ENCODE measurements at regions not wholly inside any gene's neighbourhood (a gene's known extent, or its start where the extent isn't known, plus 50 kb on each side); places are given as distances from the start of the nearest gene placed in this dataset.
A peak's percentile ranks its signal among the peaks of the same experiment; 100 is the strongest.

GRCh38 chr2:217178341-217178740, 318.5 kb upstream of the TNP1 start:
- FAIRE-seq: no peak
- DNase-seq (ENCODE audit: low spot score): no peak

DNA sequence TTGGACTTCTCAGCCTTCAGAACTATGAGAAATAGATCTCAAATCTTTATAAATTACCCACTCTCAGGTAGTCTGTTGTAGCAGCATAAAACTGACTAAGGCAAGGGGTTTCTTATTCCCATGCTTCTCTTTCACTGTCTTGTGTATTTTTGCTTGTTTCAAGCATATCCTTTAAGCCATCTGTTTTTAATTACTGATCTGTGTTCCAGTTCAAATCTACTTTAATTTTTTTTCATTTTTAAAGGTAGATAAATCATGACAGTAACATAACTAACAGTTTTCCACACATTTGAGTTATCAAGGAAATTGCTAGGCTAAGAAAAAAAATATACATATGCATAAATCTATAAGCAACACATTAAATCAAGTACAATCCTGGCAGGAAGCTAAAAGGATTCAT, 317.9 kb upstream of the TNP1 start:
- no peak for DNase-seq (ENCODE audit: low spot score)
- no peak for FAIRE-seq

DNA sequence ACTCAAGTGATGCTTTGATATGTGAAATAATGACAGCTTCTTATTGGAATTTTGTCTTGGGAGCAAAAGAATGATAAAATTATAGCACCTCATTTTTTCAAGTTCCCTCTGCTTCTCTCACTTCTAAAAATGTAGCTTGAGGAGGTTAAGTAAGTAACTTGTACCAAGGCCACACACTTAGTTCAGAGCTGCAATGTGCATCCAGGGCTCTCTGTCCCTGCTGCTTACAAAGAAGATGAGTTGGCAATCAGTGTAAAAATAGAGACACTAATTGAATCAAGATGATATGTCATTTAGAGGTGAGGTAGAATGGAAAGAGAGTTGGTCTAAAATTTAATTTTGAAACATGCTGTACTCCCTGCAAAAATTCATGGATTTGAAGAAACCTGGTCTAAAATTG, 312.0 kb upstream of the TNP1 start:
- FAIRE-seq (no peak), DNase-seq (ENCODE audit: low spot score) (no peak)

DNA sequence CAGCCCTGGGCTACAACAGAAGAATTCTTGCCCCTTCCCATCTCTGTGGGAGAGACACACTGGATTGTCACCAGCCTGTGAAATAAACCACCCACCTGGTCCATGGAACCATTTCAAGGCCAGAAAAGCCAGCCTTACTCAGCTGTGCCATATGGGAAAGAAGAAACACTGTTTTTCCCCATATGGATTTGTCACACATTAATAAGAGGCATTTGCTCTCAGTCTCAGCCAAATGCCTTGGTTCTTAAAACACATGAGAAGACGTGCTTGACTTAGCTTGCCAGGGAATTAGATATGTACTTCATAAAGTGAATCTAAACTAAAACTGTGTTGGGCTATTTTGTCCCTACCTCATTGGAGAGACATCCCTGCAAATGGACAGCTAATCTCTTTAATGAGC, 308.6 kb upstream of the TNP1 start:
- no peak for FAIRE-seq

GRCh38 chr2:217167531-217167930, 307.7 kb upstream of the TNP1 start:
- no peak for FAIRE-seq

More for the DNA sequence above, 308.6 kb upstream of the TNP1 start:
- no peak for DNase-seq (ENCODE audit: low spot score)

GRCh38 chr2:217166241-217166850, 306.5 kb upstream of the TNP1 start:
- FAIRE-seq: no peak
- DNase-seq (ENCODE audit: low spot score): peak; percentile 29

More at GRCh38 chr2:217167531-217167930, 307.7 kb upstream of the TNP1 start:
- no peak for DNase-seq (ENCODE audit: low spot score)

- FAIRE-seq (no peak), DNase-seq (ENCODE audit: low spot score) (no peak)
Observed at GRCh38 chr2:217165547-217165946, 305.7 kb upstream of the TNP1 start.

DNA sequence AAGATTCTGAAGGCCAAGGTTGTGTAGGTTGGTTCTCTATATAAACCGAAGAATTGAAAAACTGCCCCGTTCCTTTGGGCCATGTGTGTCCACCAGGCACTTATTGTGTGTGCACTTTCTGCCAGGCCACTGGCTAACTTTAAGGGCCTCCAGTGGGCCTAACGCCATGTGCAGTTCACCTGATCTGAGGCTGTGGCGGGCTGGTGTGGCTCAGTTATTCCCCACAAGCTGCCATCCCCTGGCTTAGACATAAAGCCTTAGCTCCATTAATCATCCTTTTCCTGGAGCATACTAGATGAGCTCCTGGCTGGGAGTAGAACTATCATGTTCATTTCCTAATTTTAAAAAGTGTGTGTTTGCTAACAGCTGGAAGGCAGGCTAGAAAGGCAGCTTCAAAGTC, 304.1 kb upstream of the TNP1 start:
- no peak for DNase-seq (ENCODE audit: low spot score)
- FAIRE-seq: no peak

DNA sequence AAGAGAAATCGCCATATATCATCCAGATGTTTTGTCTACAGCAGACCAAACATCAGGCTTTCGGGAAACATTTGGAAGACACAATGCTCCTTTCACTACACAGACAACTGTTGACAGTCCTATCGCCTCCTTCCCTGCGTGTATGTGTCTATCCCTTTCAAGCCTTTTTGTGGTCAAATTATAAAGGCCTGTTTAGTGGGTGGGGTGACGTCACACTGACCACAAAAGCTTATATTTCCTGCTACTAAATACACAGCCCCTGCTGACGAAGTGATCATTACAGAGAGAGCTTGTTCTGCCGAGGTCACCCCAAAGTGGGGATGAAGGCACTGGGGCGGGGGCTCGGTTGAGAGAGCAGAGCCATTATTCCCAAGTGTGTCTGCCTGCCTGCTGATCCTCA, 302.7 kb upstream of the TNP1 start:
- FAIRE-seq (peak; percentile 70), DNase-seq (ENCODE audit: low spot score) (peak; percentile 69)

GRCh38 chr2:217160978-217161973, 301.4 kb upstream of the TNP1 start:
- FAIRE-seq: no peak
- DNase-seq (ENCODE audit: low spot score): peak; percentile 39

DNA sequence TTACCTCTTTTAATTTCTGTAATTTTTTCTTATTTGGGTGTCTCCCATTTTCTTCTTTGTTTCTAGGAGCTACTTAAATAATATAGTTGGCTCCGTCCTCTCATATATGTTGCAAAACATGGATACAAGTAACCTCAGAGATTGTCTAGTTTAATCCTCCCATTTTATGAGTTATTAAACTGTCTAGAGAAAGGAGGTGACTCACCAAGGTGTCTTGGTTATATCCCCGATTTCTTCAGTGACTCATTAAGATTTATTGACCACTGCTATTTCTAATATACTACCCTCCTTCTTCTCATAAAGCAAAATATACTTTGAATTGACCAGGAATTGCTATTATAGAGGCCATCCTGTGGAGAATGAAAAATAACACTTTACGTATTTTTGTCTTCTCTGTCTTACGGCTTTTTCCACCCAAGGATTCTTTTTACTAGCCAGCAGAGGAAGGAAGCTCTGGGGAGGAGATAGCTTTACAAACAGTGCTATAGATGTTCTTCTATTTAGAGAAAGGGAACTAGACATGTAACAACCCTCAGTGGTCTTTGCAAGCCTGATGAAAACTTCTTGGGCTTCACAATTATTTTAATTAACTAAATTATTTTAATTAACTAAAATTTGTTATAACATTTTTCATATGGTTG, 300.4 kb upstream of the TNP1 start:
- peak; percentile 45 for DNase-seq (ENCODE audit: low spot score)
- FAIRE-seq: no peak

GRCh38 chr2:217158928-217159327, 299.1 kb upstream of the TNP1 start:
- FAIRE-seq (no peak), DNase-seq (ENCODE audit: low spot score) (no peak)

DNA sequence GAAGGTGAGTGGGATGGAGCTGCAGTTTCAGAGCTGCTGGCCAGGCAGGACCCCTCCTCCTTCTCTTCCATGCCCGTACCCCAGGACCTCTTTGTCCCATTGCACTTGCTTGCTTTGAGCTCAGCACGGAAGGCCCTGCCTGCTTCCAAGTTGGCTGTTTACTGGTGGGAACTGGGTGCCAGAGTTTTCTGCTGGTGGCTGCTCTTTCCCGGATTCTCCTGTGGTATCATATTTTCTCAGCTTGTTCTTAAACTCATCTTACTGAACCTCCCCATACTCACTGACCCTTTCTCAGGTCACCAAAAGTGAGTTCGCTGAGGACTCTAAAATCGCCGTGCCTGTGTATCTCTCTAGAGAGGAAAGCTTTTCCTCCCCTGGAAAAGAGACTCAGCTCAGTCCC, 297.7 kb upstream of the TNP1 start:
- FAIRE-seq (no peak), DNase-seq (ENCODE audit: low spot score) (no peak)

GRCh38 chr2:217156801-217157200, 296.9 kb upstream of the TNP1 start:
- DNase-seq (ENCODE audit: low spot score): no peak
- FAIRE-seq: no peak

DNA sequence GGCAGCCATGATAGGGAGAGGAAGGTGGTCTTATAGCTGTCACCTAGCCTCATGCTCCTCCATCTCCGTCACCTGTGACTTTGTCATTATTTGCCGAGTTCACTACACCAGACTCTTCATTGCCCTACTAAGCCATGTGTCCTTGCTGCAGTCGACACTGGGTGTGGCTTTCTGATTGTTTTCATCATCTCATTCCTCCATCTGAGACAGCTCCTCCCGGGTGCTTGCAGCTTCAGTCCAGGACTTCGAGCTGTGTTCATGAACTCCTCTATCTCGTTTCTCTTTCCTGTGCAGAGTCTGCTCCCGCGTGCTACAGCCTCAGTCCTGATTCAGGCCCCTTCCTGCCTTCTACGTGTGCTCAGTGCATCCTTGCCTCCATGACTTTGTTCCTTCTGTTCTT, 295.1 kb upstream of the TNP1 start:
- no peak for FAIRE-seq

DNA sequence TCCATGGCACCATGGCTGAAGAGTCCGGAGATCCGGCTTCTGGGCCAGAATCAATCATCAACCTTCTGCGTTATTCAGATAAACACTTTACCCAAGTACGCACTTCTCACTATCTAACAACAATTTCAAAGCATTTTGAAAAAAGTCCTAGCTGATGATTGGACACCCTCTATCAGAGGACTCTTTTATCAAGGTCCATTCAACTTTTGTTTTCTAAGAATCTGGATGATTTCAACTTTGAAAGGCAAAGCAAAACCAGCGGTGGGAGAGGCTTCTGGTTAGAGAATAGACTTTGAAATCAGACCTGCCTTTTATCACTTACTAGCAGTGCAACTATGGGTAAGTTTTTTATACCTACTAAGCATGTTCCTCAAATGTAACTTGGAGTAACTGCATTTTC, 293.6 kb upstream of the TNP1 start:
- FAIRE-seq (no peak), DNase-seq (ENCODE audit: low spot score) (no peak)

More for the DNA sequence above, 295.1 kb upstream of the TNP1 start:
- DNase-seq (ENCODE audit: low spot score): no peak

- DNase-seq (ENCODE audit: low spot score): no peak
- FAIRE-seq: no peak
Observed at GRCh38 chr2:217152831-217153230, 293.0 kb upstream of the TNP1 start.

- DNase-seq (ENCODE audit: low spot score) (no peak), FAIRE-seq (no peak)
Observed at GRCh38 chr2:217151509-217152206, 291.8 kb upstream of the TNP1 start.

- no peak for DNase-seq (ENCODE audit: low spot score)
- no peak for FAIRE-seq
Observed at GRCh38 chr2:217150236-217150635, 290.4 kb upstream of the TNP1 start.

DNA sequence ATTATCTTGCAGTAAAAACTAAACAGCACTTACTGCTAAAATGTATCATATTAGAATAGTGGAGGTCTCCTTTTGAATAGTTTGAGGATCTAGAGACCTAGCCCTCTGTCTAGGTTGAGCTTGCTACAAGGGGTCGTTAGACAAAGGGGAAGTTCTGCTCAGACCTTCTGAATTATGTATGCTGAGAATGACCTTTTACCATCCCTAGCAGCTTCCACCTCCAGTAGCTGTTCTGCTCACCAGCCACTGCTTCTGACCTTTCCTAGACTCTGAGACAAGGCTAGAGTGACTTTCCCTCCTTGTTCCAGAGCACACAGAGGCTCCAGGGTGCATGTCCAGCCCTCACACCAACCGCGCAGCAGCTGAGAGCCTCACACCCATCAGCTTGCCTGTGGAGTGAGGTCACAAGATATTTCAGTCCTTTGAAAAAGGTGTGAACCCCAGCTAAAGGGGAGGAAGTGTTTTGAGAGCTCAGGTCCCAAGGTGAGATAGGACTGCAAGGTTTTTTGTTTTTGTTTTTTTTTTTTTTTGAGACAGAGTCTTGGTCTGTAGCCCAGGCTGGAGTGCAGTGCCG, 289.3 kb upstream of the TNP1 start:
- FAIRE-seq (no peak), DNase-seq (ENCODE audit: low spot score) (no peak)

DNA sequence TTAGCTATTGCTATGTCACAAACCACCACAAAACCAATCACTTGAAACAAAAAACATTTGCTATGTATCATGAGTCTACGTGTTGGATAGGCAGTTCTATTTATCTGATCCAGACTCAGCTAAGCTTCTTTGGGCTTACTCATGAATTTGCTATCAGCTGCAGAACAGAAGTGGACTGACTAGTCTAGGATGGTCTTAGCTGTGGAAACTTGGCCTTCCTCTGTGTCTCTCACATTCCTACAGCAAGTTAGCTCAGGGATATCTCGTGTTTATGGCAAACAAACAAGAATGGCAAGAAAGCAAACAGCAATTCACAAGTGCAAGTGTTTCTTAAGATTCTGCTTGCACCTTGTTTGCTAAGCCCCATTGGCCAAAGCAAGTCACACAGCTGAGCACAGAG, 288.0 kb upstream of the TNP1 start:
- no peak for FAIRE-seq
- no peak for DNase-seq (ENCODE audit: low spot score)
